H1 (cell line): ENCODE measurements at regions not wholly inside any gene's neighbourhood (a gene's known extent, or its start where the extent isn't known, plus 50 kb on each side); places are given as distances from the start of the nearest gene placed in this dataset.

Experiments used
- TAF1 ChIP-seq: IDR thresholded peaks from 2 replicates; pipeline ENCODE4 v1.6.1; 2011; ENCODE audit warnings: mild to moderate bottlenecking, low read depth, low read length

DNA sequence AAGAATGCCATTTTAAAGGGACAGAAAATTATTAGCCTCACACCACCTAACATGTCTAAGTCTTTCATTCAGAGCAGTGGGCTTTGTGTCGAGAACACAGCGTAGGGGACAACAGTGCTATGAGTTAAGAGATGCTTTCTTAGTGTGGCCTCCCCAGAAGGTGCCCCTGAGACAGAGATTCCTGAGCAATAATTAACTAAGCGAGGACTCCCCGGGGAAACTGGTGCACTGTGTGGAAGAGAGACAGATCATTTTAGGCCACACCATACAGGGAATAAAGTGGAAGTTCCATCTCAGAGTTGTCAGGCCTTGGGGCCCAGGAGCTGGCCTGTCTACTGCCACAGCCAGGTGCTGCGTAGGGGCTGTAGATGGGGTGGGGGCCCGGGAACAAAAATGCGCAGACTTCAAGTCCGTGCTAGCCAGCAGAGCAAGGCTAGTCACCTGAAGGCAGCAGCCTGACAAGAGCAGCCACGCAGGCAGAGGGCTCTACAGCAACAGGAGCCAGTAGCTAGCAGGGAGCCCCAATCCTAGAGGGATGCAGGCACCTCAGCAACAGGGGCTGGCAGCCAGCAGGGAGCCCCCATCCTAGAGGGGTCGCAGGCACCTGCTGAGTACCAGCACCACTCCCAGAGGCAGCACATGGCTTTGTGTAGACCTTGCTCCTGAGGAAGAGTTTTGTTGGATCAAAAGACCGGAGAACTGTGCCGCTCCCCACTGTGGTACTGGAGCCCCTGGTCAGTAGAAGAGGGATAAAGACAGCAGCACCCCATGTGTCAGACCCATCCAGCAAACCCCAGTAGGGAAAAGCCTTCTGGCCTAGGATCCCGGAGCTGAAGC is 63.0 kb upstream of the NXT1 start (continued):
- TF ChIP-seq TAF1, result no peak
